Activated B cell treated with CpG ODN at 0.5 μM for 24 hours (primary cell): ENCODE measurements at regions not wholly inside any gene's neighbourhood (a gene's known extent, or its start where the extent isn't known, plus 50 kb on each side); places are given as distances from the start of the nearest gene placed in this dataset.

Source experiments
- ATAC-seq: fragments of 200-7000 bp; cut with Tn5 transposase; one replicate; pipeline ENCODE4 v1.10.0; 2021; ENCODE audit warnings: low read depth, mild to moderate bottlenecking, moderate library complexity
- CTCF ChIA-PET: fragments of 350-600 bp; sonication (Branson Sonifier 250); formaldehyde crosslinking; loops from one replicate; lab custom pipeline; 2021; ENCODE audit warnings: antibody characterized with exemption; lab: Charles Lee
- POLR2A ChIA-PET: fragments of 350-600 bp; sonication (Branson Sonifier 250); formaldehyde crosslinking; loops from one replicate; lab custom pipeline; 2021; ENCODE audit warnings: antibody characterized with exemption; lab: Charles Lee
- DNase-seq: peaks from one replicate; pipeline ENCODE4 v3.0.0; 2022
- H3K27ac Mint-ChIP-seq: one replicate; pipeline ENCODE4 v1.8.0; 2020; ENCODE audit warnings: mixed read lengths
- H3K27me3 Mint-ChIP-seq: one replicate; pipeline ENCODE4 v1.8.0; 2021; ENCODE audit warnings: mixed read lengths
- H3K36me3 Mint-ChIP-seq: one replicate; pipeline ENCODE4 v1.8.0; 2021; ENCODE audit warnings: low read depth, mixed read lengths
- H3K4me1 Mint-ChIP-seq: one replicate; pipeline ENCODE4 v1.8.0; 2021; ENCODE audit warnings: mixed read lengths
- H3K4me3 Mint-ChIP-seq: one replicate; pipeline ENCODE4 v1.8.0; 2020; ENCODE audit warnings: mild to moderate bottlenecking, mixed read lengths
- H3K9me3 Mint-ChIP-seq: one replicate; pipeline ENCODE4 v1.8.0; 2020; ENCODE audit warnings: mixed read lengths
- CTCF ChIP-seq: fragments of 200-600 bp; IDR thresholded peaks from one replicate; pipeline ENCODE4 v1.8.0; 2022; ENCODE audit warnings: antibody characterized with exemption, mild to moderate bottlenecking
- intact Hi-C: fragments of 100-400 bp; cut with micrococcal nuclease; formaldehyde crosslinking; loops from one replicate; pipeline ENCODE4 v1.15.1; 2024

DNA sequence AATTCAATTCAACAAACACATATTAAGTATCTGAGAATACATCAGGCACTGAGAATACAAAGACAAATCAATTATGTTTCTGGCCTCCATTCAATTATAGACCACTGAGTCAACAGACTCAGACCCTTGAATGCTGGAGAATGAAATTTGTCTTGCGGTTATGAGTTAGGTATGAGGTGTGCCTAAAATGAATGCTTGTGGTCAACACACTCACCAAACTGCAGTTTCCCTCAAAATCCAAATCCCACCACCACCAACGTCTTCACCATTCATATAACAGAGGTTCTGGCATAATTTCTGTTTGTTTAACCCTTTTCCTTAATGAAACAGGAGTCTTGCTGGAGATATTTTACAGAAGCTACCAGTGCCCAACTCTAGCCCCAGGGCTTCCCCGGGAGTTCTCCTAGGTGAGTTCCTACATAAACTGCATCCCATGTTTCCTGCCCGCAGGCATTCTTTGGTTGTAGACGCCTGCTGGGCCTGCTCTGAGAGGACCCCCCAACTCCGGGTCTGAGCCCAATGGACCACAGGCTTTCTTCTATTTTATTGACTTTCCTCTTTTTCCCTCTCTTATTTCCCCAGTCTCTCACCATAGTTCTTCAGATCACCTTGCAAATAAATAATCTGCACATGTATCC lies 119.2 kb downstream of the DDX53 start:
- CTCF ChIA-PET, result no interaction called here
- Mint-ChIP-seq H3K36me3 (no peaks in the 10 kb centered on the region), H3K4me3 (no peak overlapping the region), H3K27ac (no peak overlapping the region), H3K9me3 (no peaks in the 10 kb centered on the region), H3K27me3 (no peaks in the 10 kb centered on the region), H3K4me1 (no peaks in the 10 kb centered on the region)
- no peak for TF ChIP-seq CTCF
- POLR2A ChIA-PET, result no interaction called here
- intact Hi-C loops, result no loop called here
- DNase-seq, result no peak
- ATAC-seq, result no peak

DNA sequence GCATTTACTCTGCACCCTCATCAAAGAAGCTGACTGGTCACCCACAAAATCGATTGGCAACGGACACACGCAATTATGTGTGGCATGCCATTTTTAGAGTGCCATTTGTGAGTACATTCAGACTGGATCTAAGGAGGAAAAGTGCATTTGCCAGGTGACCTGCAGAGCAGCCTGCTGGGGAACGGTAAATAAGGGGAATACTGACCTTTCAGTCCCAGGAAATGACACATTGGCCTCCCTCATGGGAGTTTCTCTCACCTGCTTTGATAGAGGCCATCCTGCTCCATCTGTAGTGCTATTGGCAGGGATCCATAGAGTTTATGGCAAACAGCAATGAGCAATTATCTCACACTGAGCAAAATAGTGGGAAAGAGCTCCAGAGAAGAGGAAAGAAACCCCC lies 127.8 kb downstream of the DDX53 start:
- Mint-ChIP-seq H3K27ac (no peak overlapping the region), H3K4me3 (no peak overlapping the region), H3K36me3 (no peaks in the 10 kb centered on the region), H3K9me3 (no peaks in the 10 kb centered on the region), H3K27me3 (no peaks in the 10 kb centered on the region), H3K4me1 (no peaks in the 10 kb centered on the region)
- ChIA-PET POLR2A (no interaction called here), CTCF (no interaction called here)
- intact Hi-C loops, result loop anchor here (10.0 kb wide), 1 partner anchor 63 kb away; no protein-coding TSS in a partner anchor
- DNase-seq, result no peak
- TF ChIP-seq CTCF, result no peak
- no peak for ATAC-seq

GRCh38 chrX:23133551-23133950 lies 133.8 kb downstream of the DDX53 start:
- CTCF ChIA-PET, result no interaction called here
- no peak overlapping the region for H3K4me3 Mint-ChIP-seq
- no peak for ATAC-seq
- intact Hi-C loops, result no loop called here
- DNase-seq, result no peak
- H3K27ac Mint-ChIP-seq, result no peak overlapping the region
- H3K9me3 Mint-ChIP-seq, result no peaks in the 10 kb centered on the region
- H3K4me1 Mint-ChIP-seq, result no peaks in the 10 kb centered on the region
- TF ChIP-seq CTCF, result no peak
- H3K27me3 Mint-ChIP-seq, result no peaks in the 10 kb centered on the region
- H3K36me3 Mint-ChIP-seq, result no peaks in the 10 kb centered on the region
- POLR2A ChIA-PET, result no interaction called here

- no peak overlapping the region for H3K4me3 Mint-ChIP-seq
- TF ChIP-seq CTCF, result no peak
- H3K27me3 Mint-ChIP-seq, result no peaks in the 10 kb centered on the region
- no peaks in the 10 kb centered on the region for H3K36me3 Mint-ChIP-seq
- no peaks in the 10 kb centered on the region for H3K4me1 Mint-ChIP-seq
- ChIA-PET CTCF (no interaction called here), POLR2A (no interaction called here)
- DNase-seq (no peak), ATAC-seq (no peak)
- H3K27ac Mint-ChIP-seq, result no peak overlapping the region
- H3K9me3 Mint-ChIP-seq, result no peaks in the 10 kb centered on the region
- intact Hi-C loops, result no loop called here
Observed at GRCh38 chrX:23134136-23134535, 134.4 kb downstream of the DDX53 start.

DNA sequence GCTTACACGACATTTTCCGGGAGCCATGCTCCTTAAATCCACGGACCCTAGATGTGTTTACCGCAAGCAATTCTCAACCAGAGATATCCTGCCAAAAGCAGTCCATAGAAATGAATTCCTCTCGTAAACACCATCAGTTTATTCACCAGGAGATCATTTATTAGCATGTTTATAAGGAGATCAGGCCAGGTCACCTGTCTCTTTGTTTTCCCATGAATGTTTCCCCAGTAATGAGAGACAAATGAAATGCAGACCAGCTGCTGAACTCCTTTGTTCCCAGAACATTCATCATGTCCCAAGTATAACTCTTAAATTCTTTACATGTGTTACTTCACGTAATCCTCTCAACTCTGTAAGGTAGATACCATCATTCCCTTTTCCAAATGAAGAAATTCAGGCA lies 137.1 kb downstream of the DDX53 start:
- no peak overlapping the region for H3K4me3 Mint-ChIP-seq
- no peaks in the 10 kb centered on the region for H3K9me3 Mint-ChIP-seq
- no peak for TF ChIP-seq CTCF
- intact Hi-C loops, result no loop called here
- no peak for ATAC-seq
- no peaks in the 10 kb centered on the region for H3K27me3 Mint-ChIP-seq
- H3K36me3 Mint-ChIP-seq, result no peaks in the 10 kb centered on the region
- DNase-seq, result no peak
- CTCF ChIA-PET, result no interaction called here
- POLR2A ChIA-PET, result no interaction called here
- H3K27ac Mint-ChIP-seq, result no peak overlapping the region
- no peaks in the 10 kb centered on the region for H3K4me1 Mint-ChIP-seq
